C4-2B (cell line): ENCODE measurements at regions not wholly inside any gene's neighbourhood (a gene's known extent, or its start where the extent isn't known, plus 50 kb on each side); places are given as distances from the start of the nearest gene placed in this dataset.
"Not testable (repeated sequence)": the region's sequence is repeated elsewhere in the genome, so short reads cannot be mapped to it uniquely, and the experiment has no call there.

Source experiments
- H3K27ac ChIP-seq: fragments of 450-650 bp; 2 replicates; pipeline ENCODE4 v1.5.1; 2017
- ZFX ChIP-seq: fragments of 450-650 bp; IDR thresholded peaks from 2 replicates; pipeline ENCODE4 v1.6.1; 2017
- TF ChIP-seq, protein P1 (sequence below): fragments of 450-650 bp; conservative IDR thresholded peaks from 2 replicates; pipeline ENCODE4 v1.5.1; 2017; ENCODE audit warnings: mild to moderate bottlenecking

DNA sequence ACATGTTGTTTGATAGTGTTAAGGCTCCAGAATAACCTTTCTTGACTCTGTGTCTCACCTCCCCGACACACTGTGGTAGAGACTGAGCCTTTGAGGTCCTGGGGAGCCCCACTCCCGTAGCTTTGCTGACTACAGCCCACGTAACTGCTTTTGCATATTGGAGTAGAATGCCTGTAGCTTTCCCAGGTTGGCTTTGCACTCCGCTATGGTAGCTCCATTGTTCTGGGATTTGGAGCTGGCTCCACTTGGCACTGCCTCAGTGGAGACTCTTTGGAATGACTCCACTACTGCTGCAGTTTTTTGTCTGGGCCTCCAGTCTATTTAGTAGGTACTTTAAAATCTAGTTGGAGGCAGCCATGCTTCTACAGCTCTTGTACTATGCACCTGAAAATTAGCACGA lies 56.2 kb upstream of the ANXA1 start:
- TF ChIP-seq ZFX, result no peak
- TF ChIP-seq, protein P1, sequence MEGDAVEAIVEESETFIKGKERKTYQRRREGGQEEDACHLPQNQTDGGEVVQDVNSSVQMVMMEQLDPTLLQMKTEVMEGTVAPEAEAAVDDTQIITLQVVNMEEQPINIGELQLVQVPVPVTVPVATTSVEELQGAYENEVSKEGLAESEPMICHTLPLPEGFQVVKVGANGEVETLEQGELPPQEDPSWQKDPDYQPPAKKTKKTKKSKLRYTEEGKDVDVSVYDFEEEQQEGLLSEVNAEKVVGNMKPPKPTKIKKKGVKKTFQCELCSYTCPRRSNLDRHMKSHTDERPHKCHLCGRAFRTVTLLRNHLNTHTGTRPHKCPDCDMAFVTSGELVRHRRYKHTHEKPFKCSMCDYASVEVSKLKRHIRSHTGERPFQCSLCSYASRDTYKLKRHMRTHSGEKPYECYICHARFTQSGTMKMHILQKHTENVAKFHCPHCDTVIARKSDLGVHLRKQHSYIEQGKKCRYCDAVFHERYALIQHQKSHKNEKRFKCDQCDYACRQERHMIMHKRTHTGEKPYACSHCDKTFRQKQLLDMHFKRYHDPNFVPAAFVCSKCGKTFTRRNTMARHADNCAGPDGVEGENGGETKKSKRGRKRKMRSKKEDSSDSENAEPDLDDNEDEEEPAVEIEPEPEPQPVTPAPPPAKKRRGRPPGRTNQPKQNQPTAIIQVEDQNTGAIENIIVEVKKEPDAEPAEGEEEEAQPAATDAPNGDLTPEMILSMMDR, result no peak
- H3K27ac ChIP-seq, result no peak overlapping the region

DNA sequence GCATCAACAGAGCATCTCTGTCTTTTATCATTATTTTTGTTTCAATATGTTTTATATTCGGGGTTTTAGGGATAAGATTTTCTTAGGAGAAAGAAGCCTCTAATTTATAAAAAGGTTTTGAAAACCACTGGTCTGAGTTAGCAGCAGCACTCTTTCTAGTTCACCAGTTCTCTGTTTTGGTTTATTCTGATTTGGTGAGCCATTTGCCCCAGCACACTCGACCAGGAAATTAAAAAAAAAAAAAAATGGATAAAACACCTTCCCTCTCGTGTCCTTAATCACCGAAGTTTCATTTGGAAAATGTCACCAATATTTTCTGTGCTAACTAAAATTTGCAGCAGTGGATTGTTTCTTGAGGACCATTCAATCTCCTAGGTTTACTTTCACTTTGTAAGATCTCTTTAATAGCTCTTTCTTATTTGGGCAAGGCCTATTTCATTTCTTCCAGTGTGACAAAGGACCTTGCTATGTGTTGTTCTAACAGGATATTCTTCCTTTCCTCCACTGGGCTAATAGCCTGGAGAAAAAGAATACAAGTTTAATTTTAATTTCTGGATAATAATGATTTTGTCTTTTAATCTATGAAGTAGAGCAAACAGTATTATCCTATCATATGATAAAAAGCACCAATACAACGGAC lies 57.8 kb upstream of the ANXA1 start:
- H3K27ac ChIP-seq, result no peak overlapping the region
- no peak for TF ChIP-seq ZFX
- TF ChIP-seq, protein P1, result no peak

DNA sequence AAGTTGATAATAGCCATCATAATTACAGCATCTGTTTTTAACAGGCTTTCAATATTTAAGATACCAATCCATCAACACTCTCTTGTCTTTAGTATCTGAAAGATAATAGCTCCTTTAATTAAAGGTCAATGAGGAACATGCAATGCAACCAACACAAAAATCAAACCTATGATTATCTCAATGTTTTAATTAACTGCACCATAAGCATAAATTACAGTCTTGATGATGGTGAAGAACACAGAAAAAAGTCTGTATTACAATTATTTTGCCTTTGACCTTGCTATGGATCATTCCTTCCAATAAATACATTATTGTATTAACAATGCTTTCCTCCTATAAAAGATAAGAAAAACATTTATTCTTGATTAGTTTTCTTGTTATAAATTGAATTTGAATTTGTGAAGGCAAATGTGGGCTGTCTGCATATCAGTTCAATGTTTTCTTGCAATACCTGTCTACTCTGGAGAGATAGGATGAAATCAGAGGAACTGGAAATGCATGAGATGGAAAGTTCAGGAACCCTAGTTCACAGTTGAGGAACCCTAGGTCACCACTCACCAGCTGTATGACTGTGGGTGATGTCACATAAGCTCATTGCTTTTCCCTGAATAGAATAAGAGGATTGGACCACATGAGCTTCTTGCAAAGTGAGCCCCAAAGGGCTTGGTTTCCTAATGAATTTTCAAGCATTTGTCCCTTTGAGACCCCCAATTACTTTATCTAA lies 58.5 kb upstream of the ANXA1 start:
- no peak for TF ChIP-seq ZFX
- TF ChIP-seq, protein P1, result no peak
- H3K27ac ChIP-seq, result no peak overlapping the region

DNA sequence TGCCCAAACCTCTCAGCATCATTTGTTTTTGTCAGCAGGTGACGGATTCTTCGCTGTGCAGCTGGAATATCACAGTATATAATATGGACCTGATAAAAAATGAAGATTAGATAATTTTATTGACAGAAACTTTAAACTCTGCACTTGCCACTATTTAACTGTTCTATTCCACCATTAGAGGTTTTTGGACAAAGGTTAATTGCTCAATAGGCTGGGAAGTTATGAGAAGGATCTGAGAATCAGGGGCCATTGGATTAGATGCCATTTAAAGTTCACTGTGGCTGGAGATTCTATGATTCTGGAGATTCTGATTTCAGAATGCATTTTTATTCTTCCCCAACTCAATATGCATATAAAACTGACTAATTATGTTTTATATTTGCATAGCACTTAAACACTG lies 59.8 kb upstream of the ANXA1 start:
- no peak for TF ChIP-seq ZFX
- TF ChIP-seq, protein P1, result no peak

DNA sequence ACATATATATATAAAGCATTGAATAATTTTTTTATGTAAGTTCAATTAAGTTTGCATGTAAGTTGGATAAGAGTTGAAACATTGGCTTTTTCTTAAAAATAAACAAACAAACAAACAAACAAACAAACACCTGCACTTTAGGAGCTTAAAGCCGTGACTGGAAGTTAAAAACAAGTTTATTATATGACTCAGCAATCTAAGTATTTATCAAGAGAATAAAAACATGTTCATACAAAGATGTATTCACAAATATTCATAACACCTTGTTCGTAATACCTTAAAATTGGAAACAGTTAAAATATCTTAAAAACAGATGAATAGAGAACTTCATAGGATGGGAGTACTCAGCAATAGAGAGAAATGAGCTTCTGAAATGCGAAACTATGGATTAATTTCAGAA lies 61.5 kb upstream of the ANXA1 start:
- no peak overlapping the region for H3K27ac ChIP-seq

More for the DNA sequence above, 59.8 kb upstream of the ANXA1 start:
- no peak overlapping the region for H3K27ac ChIP-seq

DNA sequence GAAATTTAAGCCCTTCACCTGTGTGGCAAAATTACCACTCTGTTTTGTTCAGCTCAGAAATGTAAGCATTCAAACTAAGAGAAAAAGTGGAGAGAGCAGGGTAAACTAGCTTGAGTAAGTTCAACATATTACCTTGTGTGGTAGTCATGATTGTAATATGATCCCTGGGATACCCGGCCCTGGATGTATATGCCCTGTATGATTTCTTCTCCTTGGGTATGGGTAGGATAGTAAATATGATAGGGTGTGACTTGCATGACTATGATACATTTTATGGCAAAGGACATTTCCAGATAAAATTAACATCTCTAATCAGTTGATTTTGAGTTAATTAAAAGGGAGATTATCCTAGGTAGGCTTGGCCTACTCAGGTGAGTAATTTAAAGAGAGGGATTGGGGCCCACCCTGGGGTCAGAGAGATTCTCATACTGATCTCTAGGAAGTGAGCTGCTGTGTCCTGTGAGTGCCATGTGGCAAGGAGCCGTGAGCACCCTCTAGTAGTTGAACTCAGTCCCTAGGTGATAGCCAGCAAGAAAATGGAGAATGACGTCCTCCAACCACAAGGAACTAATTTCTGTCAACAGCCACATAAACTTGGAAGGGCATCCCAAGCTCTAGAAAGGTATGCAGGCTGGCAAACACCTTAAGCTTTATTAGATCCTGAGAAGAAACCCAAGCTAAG lies 62.2 kb upstream of the ANXA1 start:
- H3K27ac ChIP-seq, result no peak overlapping the region

More for the DNA sequence above, 61.5 kb upstream of the ANXA1 start:
- TF ChIP-seq, protein P1, result no peak
- no peak for TF ChIP-seq ZFX

DNA sequence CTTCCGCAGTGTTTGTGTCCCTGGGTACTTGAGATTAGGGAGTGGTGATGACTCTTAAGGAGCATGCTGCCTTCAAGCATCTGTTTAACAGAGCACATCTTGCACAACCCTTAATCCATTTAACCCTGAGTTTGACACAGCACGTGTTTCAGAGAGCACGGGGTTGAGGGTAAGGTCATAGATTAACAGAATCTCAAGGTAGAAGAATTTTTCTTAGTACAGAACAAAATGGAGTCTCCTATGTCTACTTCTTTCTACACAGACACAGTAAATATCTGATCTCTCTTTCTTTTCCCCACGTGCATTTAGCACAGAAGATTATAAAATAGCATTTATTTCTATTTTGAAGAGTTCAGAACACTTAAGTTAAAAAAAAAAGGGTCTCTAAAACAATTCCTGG lies 63.8 kb upstream of the ANXA1 start:
- H3K27ac ChIP-seq, result not testable (repeated sequence)

More for the DNA sequence above, 62.2 kb upstream of the ANXA1 start:
- TF ChIP-seq, protein P1, result no peak
- no peak for TF ChIP-seq ZFX
